ENCODE measurements at regions not wholly inside any gene's neighbourhood (a gene's known extent, or its start where the extent isn't known, plus 50 kb on each side); places are given as distances from the start of the nearest gene placed in this dataset.
A peak's percentile ranks its signal among the peaks of the same experiment; 100 is the strongest.

- WGBS, 2 donors (ENCODE audit: low coverage in 1 of 2), result 0 to 12% methylated on average over 3 of the region's 3 CpGs
Measured at GRCh38 chr21:28336314-28336713, 656.4 kb downstream of the LTN1 start.

GRCh38 chr21:28334407-28334806, 658.3 kb downstream of the LTN1 start:
- H3K36me3 ChIP-seq, result no peaks in the 10 kb centered on the region
- WGBS, 2 donors (ENCODE audit: low coverage in 1 of 2), result 83% methylated on average over 2 of the region's 2 CpGs; no CpG with 5 or more reads in 1 of the 2 donors
- H3K27me3 ChIP-seq, result no peaks in the 10 kb centered on the region
- H3K27ac ChIP-seq, result no peak overlapping the region
- H3K9me3 ChIP-seq, result no peaks in the 10 kb centered on the region
- TF ChIP-seq POLR2A (IDR thresholded peaks at IDR 0.05), result no peak
- no peak for TF ChIP-seq EP300 (IDR thresholded peaks at IDR 0.05)
- no peak for TF ChIP-seq CTCF (IDR thresholded peaks at IDR 0.05)
- no peak for TF ChIP-seq POLR2AphosphoS5 (IDR thresholded peaks at IDR 0.05)
- no peak for ATAC-seq
- peaks cover 0 to 42% (median 2%) of the 10 kb centered on the region in 3 donors for H3K4me1 ChIP-seq
- no peak overlapping the region for H3K4me3 ChIP-seq

More at GRCh38 chr21:28336314-28336713, 656.4 kb downstream of the LTN1 start:
- TF ChIP-seq POLR2AphosphoS5 (IDR thresholded peaks at IDR 0.05) (peak; percentile 72), EP300 (IDR thresholded peaks at IDR 0.05) (no peak), POLR2A (IDR thresholded peaks at IDR 0.05) (no peak), CTCF (IDR thresholded peaks at IDR 0.05) (peak; percentile 28 to 81 (median 60))
- Histone ChIP-seq H3K36me3 (no peaks in the 10 kb centered on the region), H3K9me3 (no peaks in the 10 kb centered on the region), H3K27me3 (no peaks in the 10 kb centered on the region), H3K4me1 (peaks cover 0 to 42% (median 2%) of the 10 kb centered on the region in 3 donors), H3K4me3 (no peak overlapping the region), H3K27ac (peak overlapping the region in 1 of 4 donors; percentile 36)
- ATAC-seq, result peak; percentile 32

GRCh38 chr21:28333578-28334075, 659.0 kb downstream of the LTN1 start:
- no peaks in the 10 kb centered on the region for H3K27me3 ChIP-seq
- H3K27ac ChIP-seq, result no peak overlapping the region
- H3K4me3 ChIP-seq, result no peak overlapping the region
- TF ChIP-seq CTCF (IDR thresholded peaks at IDR 0.05), result no peak
- TF ChIP-seq EP300 (IDR thresholded peaks at IDR 0.05), result no peak
- TF ChIP-seq POLR2AphosphoS5 (IDR thresholded peaks at IDR 0.05), result no peak
- TF ChIP-seq POLR2A (IDR thresholded peaks at IDR 0.05), result no peak
- ATAC-seq, result peak; percentile 50
- H3K9me3 ChIP-seq, result no peaks in the 10 kb centered on the region
- 41 to 43% methylated on average over 3 of the region's 3 CpGs for WGBS, 2 donors (ENCODE audit: low coverage in 1 of 2)
- peaks cover 0 to 42% (median 2%) of the 10 kb centered on the region in 3 donors for H3K4me1 ChIP-seq
- no peaks in the 10 kb centered on the region for H3K36me3 ChIP-seq

- TF ChIP-seq POLR2AphosphoS5 (IDR thresholded peaks at IDR 0.05) (no peak), EP300 (IDR thresholded peaks at IDR 0.05) (no peak), POLR2A (IDR thresholded peaks at IDR 0.05) (no peak), CTCF (IDR thresholded peaks at IDR 0.05) (no peak)
- no peaks in the 10 kb centered on the region for H3K27me3 ChIP-seq
- H3K9me3 ChIP-seq, result no peaks in the 10 kb centered on the region
- 39 to 86% methylated on average over 1 of the region's 1 CpG for WGBS, 2 donors (ENCODE audit: low coverage in 1 of 2)
- H3K4me1 ChIP-seq, result peaks cover 0 to 36% (median 2%) of the 10 kb centered on the region in 3 donors
- ATAC-seq, result no peak
- H3K36me3 ChIP-seq, result no peaks in the 10 kb centered on the region
- H3K27ac ChIP-seq, result no peak overlapping the region
- H3K4me3 ChIP-seq, result no peak overlapping the region
Measured at GRCh38 chr21:28332796-28333195, 659.9 kb downstream of the LTN1 start.

- Histone ChIP-seq H3K27me3 (no peaks in the 10 kb centered on the region), H3K9me3 (peaks cover 0 to 8% (median 0%) of the 10 kb centered on the region in 3 donors), H3K27ac (no peak overlapping the region), H3K36me3 (no peaks in the 10 kb centered on the region), H3K4me1 (no peaks in the 10 kb centered on the region), H3K4me3 (no peak overlapping the region)
- no peak for ATAC-seq
- no peak for TF ChIP-seq POLR2A (IDR thresholded peaks at IDR 0.05)
- no peak for TF ChIP-seq EP300 (IDR thresholded peaks at IDR 0.05)
- no peak for TF ChIP-seq CTCF (IDR thresholded peaks at IDR 0.05)
- TF ChIP-seq POLR2AphosphoS5 (IDR thresholded peaks at IDR 0.05), result no peak
- WGBS, 2 donors (ENCODE audit: low coverage in 1 of 2), result 100% methylated on average over 1 of the region's 1 CpG
Measured at GRCh38 chr21:28325618-28326017, 667.1 kb downstream of the LTN1 start.
